ENCODE measurements at regions not wholly inside any gene's neighbourhood (a gene's known extent, or its start where the extent isn't known, plus 50 kb on each side); places are given as distances from the start of the nearest gene placed in this dataset.

DNA sequence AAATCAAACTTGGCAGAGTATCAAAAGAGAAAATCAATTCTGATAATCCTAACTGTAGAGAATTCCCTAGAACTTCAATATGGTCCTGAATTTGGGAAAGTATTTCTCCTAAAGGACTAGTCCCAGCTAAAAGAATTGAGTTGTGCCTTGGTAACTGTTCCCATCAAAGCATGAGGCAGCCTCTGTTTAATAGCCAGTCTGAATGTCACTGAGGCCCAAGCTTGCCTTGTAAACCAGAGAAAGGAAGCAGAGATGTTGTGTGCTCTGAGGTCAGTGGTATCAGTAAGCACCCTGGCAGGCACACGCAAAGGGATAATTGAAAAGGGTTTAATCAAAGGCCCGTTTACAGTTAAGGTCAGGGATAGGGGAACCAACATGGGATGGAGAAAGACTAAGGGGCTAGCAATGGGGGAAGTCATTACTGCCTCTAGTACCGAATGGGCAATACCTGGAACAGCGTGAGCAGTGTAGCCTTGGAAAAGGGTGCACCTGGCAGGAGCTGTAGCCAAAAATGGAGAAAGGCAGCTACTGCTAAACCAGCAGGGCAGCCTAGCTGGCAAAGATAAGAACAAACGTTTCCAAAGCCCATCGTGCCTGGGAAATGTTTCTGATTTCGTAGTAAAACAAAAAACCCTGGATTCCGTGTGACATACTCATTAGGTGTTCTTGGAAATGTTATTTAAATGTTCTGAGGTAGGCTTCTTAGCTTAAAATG, 635.5 kb downstream of the PLPP3 start:
- Mint-ChIP-seq H3K27me3 (ENCODE audit: low read depth) (no peaks in the 10 kb centered on the region), H3K4me1 (ENCODE audit: low read depth) (no peaks in the 10 kb centered on the region), H3K9me3 (no peaks in the 10 kb centered on the region), H3K36me3 (ENCODE audit: insufficient read depth) (no peaks in the 10 kb centered on the region), H3K4me3 (no peak overlapping the region)
- DNase-seq (no peak), ATAC-seq (no peak)

DNA sequence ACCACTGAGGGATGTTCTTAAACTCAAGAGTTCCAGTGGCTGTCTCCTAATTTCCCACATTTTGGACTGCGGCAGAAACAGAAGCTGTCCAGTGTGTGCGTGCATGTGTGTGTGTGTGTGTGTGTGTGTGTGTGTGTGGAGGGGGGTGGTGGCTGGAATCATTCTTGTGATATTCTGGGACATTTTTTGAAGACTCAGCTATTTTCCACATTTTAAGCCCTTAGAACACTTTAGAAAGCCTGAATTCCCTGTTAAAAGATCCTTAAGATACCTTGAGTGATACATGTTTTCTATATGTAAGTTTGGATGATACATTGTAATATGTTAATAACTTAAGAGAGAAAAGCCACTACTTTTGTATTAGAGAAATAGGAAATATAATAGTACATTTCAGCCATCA, 636.4 kb downstream of the PLPP3 start:
- ATAC-seq = no peak
- Mint-ChIP-seq H3K9me3 (no peaks in the 10 kb centered on the region), H3K4me3 (no peak overlapping the region)

DNA sequence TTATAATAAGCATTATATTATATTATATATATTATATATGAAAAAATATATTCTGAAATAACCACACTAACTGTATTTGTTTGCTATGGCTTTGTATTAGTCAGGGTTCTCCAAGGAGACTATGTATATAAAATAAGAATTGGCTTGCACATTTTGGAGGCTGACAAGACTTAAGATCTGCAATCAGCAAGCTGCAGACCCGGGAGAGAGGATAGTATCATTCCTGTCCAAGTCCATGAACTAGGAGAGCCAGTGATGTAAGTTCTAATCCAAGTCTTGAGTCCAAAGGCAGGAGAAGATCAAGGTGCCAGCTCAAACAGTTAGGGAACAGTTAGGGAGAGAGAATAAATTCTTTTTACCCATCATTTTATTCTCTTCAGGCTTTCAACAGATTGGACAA, 639.5 kb downstream of the PLPP3 start:
- Mint-ChIP-seq H3K4me1 (ENCODE audit: low read depth) (no peaks in the 10 kb centered on the region), H3K9me3 (no peaks in the 10 kb centered on the region), H3K27me3 (ENCODE audit: low read depth) (no peaks in the 10 kb centered on the region), H3K4me3 (no peak overlapping the region), H3K36me3 (ENCODE audit: insufficient read depth) (no peaks in the 10 kb centered on the region)
- DNase-seq = no peak
- ATAC-seq = no peak

More for the DNA sequence above, 636.4 kb downstream of the PLPP3 start:
- H3K27me3 Mint-ChIP-seq (ENCODE audit: low read depth) = no peaks in the 10 kb centered on the region
- H3K4me1 Mint-ChIP-seq (ENCODE audit: low read depth) = no peaks in the 10 kb centered on the region
- DNase-seq = no peak
- no peaks in the 10 kb centered on the region for H3K36me3 Mint-ChIP-seq (ENCODE audit: insufficient read depth)

DNA sequence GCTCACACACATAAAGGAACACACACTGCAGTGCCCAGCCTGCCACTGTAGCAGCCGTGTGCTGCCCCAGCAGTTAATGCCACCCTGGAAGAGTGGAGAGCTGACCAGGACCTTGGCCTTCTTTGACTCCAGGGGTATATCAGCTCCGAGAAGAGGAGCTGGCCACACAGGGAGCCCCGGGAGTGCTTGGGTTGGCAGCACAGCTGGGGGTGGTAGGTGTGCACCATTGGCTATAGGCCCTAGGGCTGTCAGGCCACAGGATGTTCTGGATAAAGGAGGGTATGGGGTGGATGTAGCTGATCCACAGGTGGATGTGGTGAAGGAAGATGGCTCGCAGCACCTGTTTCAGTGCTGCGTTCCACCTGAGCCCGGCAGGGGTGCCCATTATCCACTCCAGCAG, 640.5 kb downstream of the PLPP3 start:
- ATAC-seq (no peak), DNase-seq (no peak)
- Mint-ChIP-seq H3K9me3 (no peaks in the 10 kb centered on the region), H3K27me3 (ENCODE audit: low read depth) (no peaks in the 10 kb centered on the region), H3K4me1 (ENCODE audit: low read depth) (no peaks in the 10 kb centered on the region), H3K4me3 (no peak overlapping the region), H3K36me3 (ENCODE audit: insufficient read depth) (no peaks in the 10 kb centered on the region)

DNA sequence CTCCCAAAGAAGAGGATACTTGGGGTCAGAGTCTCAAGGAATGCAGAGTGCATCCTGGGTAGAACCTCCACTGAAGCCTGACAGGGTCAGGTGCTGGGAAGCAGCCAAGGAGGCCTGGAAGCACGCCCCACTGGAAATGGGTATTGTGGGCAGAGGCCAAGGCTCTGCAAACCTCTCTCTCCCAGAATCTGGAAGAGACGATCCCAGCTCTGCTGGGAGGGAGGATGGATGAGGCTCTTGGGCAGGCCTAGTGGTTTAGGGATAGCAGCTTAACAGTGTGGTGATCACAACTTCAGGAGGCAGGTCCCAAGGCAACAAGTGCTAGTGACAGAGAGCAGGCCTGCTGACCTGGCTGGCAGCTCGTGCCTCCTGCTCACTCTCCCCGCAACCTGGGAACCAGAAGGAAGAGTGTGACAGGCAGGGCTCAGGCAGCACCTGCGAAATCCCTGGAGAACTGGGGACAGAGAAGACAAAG, 641.0 kb downstream of the PLPP3 start:
- DNase-seq (no peak), ATAC-seq (no peak)
- no peaks in the 10 kb centered on the region for H3K27me3 Mint-ChIP-seq (ENCODE audit: low read depth)
- H3K4me1 Mint-ChIP-seq (ENCODE audit: low read depth) = no peaks in the 10 kb centered on the region
- H3K4me3 Mint-ChIP-seq = no peak overlapping the region
- no peaks in the 10 kb centered on the region for H3K9me3 Mint-ChIP-seq
- H3K36me3 Mint-ChIP-seq (ENCODE audit: insufficient read depth) = no peaks in the 10 kb centered on the region

DNA sequence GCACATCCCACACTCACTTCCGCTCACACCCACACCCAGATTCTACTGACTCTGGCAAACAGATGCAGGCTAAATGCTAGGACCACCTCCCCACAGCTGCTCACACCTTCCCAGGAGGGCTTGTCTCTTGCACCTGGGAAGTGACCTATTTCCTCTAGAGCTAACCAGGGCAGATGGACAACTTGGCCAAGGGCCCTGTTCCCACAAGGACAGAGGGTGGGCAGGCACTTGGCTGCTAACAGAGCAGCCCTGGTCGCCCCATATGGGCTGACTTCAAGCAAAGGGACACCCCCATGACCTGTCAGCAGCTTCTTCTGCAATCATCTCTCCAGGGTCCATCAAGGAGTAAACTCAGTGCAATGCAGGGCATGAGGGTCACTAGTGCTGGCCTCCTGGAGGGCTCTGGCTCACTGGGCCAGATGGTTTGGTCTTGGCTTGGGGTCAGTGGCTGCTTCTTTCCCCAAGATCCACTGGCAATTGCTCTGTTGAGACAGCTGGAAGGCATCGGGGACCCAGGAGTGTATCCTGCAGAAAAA, 641.5 kb downstream of the PLPP3 start:
- no peak overlapping the region for H3K4me3 Mint-ChIP-seq
- DNase-seq (no peak), ATAC-seq (no peak)
- H3K27me3 Mint-ChIP-seq (ENCODE audit: low read depth) = no peaks in the 10 kb centered on the region
- H3K9me3 Mint-ChIP-seq = no peaks in the 10 kb centered on the region
- no peaks in the 10 kb centered on the region for H3K4me1 Mint-ChIP-seq (ENCODE audit: low read depth)
- H3K36me3 Mint-ChIP-seq (ENCODE audit: insufficient read depth) = no peaks in the 10 kb centered on the region

DNA sequence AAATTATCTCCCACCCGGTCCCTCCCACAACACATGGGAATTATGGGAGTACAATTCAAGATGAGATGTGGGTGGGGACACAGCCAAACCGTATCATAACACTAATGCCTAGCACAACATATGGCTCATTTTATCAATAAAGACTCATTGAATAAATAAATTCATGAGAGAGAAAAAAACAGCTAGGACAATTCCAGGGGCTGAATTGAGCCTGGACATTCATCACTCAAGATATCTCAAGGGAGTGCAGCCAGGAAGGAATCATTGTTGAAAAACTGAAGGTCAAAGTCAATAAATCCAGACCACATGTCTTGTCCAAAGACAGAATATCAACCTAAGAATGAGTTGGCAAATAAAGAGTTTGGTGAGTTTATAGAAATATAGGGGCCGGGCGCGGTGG, 644.1 kb downstream of the PLPP3 start:
- DNase-seq (no peak), ATAC-seq (no peak)
- no peaks in the 10 kb centered on the region for H3K4me1 Mint-ChIP-seq (ENCODE audit: low read depth)
- H3K9me3 Mint-ChIP-seq = no peaks in the 10 kb centered on the region
- H3K4me3 Mint-ChIP-seq = no peak overlapping the region
- H3K27me3 Mint-ChIP-seq (ENCODE audit: low read depth) = no peaks in the 10 kb centered on the region
- no peaks in the 10 kb centered on the region for H3K36me3 Mint-ChIP-seq (ENCODE audit: insufficient read depth)

DNA sequence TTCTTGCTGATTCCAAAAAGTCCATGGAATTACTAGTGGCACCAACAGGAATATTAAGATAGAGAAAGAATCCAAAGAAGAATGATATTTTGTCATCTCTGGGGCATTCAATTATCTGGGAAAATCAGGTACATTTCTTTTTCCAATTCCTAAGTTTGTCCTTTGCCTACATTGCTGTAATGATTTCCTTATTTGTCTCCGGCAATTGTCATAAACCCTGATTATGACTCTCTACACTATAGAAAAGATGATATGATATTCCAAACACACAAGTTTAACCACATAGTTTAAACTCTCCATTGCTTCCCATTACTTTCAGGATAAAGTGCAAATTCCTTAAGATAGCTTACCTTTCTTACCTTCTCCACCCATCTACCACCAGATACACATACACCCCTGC, 647.0 kb downstream of the PLPP3 start:
- DNase-seq (no peak), ATAC-seq (no peak)
- no peak overlapping the region for H3K4me3 Mint-ChIP-seq
- no peaks in the 10 kb centered on the region for H3K4me1 Mint-ChIP-seq (ENCODE audit: low read depth)
- peaks cover 2% of the 10 kb centered on the region for H3K27me3 Mint-ChIP-seq (ENCODE audit: low read depth)
- no peaks in the 10 kb centered on the region for H3K36me3 Mint-ChIP-seq (ENCODE audit: insufficient read depth)
- no peaks in the 10 kb centered on the region for H3K9me3 Mint-ChIP-seq

DNA sequence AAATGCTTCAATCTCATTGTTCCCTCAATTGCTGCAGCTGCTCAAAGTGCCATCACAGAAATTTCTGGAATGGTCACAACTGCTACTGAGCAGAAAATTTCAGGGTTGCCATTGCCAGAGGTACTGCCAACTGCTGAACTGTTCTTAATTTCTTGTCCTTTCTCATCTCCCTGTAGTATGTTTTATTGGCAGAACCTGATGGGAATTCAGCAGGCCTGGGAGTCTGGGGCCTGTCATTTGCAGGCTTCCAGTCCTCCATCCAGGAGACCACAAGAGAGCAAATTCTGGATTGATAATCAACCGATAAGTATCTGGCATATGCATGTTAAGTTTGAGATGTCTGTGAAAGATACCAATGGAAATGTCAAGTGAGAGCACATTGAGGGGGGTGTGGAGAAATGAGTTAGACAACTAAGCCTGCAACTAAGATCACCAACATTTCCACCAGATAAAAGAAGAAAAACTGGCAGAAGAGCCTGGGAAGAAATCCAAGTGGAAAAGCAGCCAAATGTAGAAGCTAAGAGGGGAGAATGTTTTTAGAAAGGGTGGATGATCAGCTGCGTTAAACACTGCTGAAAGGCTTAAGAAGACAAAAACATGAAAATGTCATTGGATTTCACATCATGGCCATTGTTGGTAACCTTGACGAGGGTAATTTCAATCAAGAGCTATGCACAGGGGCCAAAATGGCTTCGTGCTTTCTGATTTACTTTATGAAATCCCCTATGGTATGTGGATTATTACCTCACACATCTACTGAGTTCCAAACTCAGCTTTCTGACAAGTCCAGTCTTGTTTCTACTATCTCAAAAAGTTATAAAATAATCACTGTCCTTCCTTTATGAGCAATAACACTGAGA, 648.1 kb downstream of the PLPP3 start:
- Mint-ChIP-seq H3K27me3 (ENCODE audit: low read depth) (peaks cover 2% of the 10 kb centered on the region), H3K9me3 (no peaks in the 10 kb centered on the region), H3K4me1 (ENCODE audit: low read depth) (no peaks in the 10 kb centered on the region), H3K36me3 (ENCODE audit: insufficient read depth) (no peaks in the 10 kb centered on the region), H3K4me3 (no peak overlapping the region)
- ATAC-seq (no peak), DNase-seq (no peak)

DNA sequence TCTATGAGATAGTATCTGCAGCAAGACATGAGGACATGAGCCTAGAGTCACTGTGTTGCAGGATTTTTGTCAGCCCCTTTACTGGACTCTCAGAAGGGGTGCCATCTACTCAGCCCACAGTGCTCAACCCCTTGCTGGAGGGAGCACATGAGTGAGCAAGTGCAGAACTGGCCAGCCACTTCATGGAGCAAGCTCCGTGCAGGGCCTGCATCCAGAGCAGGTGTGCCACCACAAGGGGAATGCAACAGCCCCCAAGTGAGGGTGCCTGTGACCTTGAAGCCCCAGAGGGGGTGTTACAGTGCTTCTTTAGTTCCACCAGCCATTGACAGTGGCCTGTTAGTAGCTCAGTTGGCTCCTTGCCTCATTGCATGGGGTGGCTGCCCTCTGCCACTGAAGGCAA, 649.7 kb downstream of the PLPP3 start:
- no peak for ATAC-seq

DNA sequence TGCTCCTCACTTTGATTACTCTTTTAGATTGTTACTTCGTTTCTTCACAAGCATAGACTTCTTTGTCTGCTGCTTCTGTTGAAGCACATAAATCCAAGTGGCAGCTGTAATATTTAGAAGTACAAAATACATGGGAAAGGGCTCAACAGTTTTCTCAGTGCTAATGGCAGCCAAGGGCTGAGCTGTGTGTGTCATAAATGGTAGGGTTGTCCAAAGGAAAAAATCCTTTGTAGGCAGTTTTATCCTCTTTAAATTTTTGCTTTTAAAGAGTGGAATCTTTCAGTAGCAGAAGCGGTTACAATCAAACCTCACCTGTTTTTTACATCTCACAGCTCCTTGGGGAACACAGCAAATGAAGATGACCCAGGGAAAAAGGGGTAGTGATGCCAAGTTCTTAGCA, 650.8 kb downstream of the PLPP3 start:
- Mint-ChIP-seq H3K27me3 (ENCODE audit: low read depth) (peaks cover 5% of the 10 kb centered on the region), H3K36me3 (ENCODE audit: insufficient read depth) (no peaks in the 10 kb centered on the region), H3K4me3 (no peak overlapping the region), H3K4me1 (ENCODE audit: low read depth) (no peaks in the 10 kb centered on the region), H3K9me3 (no peaks in the 10 kb centered on the region)
- DNase-seq (no peak), ATAC-seq (no peak)

More for the DNA sequence above, 649.7 kb downstream of the PLPP3 start:
- Mint-ChIP-seq H3K4me1 (ENCODE audit: low read depth) (no peaks in the 10 kb centered on the region), H3K9me3 (no peaks in the 10 kb centered on the region), H3K4me3 (no peak overlapping the region), H3K36me3 (ENCODE audit: insufficient read depth) (no peaks in the 10 kb centered on the region), H3K27me3 (ENCODE audit: low read depth) (peaks cover 5% of the 10 kb centered on the region)
- DNase-seq = no peak

DNA sequence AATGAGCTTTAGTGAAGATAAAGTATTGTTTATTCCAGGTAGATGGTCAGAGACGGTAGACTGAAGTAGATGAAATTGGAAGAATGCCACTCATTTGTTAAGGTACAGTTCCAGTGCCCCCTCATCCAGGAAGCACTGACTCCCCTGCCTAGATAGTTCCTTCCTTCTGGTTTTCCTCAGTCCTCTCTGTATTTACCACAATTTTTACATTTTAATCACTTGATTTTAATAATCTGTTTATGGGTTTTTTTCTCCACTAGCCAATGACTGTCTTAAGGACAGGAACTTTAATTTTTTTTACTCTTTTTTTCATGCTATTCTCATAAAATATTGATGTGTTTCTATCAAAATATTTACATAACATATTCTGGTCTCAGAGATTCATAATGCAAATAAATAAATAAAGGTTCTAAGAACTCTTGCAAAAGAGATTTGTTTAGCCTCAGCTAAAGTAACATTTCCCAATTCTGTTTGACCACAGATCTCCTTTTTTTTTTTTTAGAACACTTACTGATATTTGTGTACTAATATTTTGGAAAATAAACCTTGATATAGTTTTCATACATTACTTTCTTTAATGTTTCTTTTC, 651.6 kb downstream of the PLPP3 start:
- no peaks in the 10 kb centered on the region for H3K36me3 Mint-ChIP-seq (ENCODE audit: insufficient read depth)
- no peak for ATAC-seq
- H3K9me3 Mint-ChIP-seq = no peaks in the 10 kb centered on the region
- no peak overlapping the region for H3K4me3 Mint-ChIP-seq
- peaks cover 5% of the 10 kb centered on the region for H3K27me3 Mint-ChIP-seq (ENCODE audit: low read depth)
- no peak for DNase-seq
- no peaks in the 10 kb centered on the region for H3K4me1 Mint-ChIP-seq (ENCODE audit: low read depth)

DNA sequence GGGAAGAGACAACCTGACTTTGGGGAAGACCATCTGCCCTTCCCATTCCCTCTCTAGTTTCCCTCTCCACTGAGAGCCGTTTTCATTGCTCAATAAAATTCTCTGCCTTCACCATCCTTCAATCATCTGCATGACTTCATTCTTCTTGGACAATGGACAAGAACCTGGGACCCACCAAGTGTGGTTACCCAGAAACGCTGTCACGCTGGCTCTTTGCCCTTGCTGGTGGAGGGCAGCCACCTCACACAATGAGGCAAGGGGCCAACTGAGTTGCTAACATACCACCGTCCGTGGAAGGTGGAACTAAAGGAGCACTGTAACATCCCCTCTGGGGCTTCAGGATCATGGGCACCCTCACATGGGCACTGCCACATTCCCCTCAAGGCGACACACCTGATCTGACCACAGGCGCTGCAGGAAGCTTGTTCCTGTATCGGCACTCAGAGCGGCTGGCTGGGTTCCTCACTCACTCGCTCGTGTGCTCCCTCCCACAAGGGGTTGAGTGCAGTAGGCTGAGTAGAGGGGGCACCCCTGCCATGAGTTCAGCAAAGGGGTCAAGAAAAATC, 652.4 kb downstream of the PLPP3 start:
- H3K4me1 Mint-ChIP-seq (ENCODE audit: low read depth) = no peaks in the 10 kb centered on the region
- no peaks in the 10 kb centered on the region for H3K36me3 Mint-ChIP-seq (ENCODE audit: insufficient read depth)
- H3K27me3 Mint-ChIP-seq (ENCODE audit: low read depth) = peaks cover 5% of the 10 kb centered on the region
- ATAC-seq = no peak
- DNase-seq = no peak
- H3K4me3 Mint-ChIP-seq = no peak overlapping the region
- H3K9me3 Mint-ChIP-seq = no peaks in the 10 kb centered on the region

DNA sequence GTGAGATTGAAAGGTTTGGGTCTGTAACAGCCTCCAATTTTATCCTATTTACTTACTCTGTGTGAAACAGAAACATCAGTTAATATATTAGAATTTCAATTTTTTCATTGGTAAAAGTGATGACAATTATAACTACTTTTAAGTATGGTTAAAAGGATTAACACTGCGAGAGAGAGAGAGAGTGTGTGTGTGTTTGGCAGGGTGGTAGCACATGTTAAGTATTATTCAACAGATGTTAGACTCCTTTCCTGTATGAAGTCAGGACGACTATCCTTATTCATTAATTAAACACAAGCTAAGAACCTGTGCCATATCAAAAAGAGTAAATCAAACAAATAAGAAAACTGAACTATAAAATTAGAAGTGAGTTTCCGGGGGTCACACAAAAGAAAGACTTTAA, 662.5 kb downstream of the PLPP3 start:
- no peaks in the 10 kb centered on the region for H3K9me3 Mint-ChIP-seq
- no peak for DNase-seq
- ATAC-seq = no peak
- no peak overlapping the region for H3K4me3 Mint-ChIP-seq
- H3K27me3 Mint-ChIP-seq (ENCODE audit: low read depth) = no peaks in the 10 kb centered on the region
- H3K36me3 Mint-ChIP-seq (ENCODE audit: insufficient read depth) = no peaks in the 10 kb centered on the region
- H3K4me1 Mint-ChIP-seq (ENCODE audit: low read depth) = no peaks in the 10 kb centered on the region
